Stimulated activated CD8-positive, alpha-beta memory T cell treated with anti-CD3 and anti-CD28 coated beads, Interleukin-12 subunit alpha, Interleukin-12 subunit beta, amount 100 ng/mL, for 4 hours (primary cell): ENCODE measurements at regions not wholly inside any gene's neighbourhood (a gene's known extent, or its start where the extent isn't known, plus 50 kb on each side); places are given as distances from the start of the nearest gene placed in this dataset.

ENCODE experiments used
- DNase-seq: peaks from one replicate; pipeline ENCODE4 v3.0.0-alpha.2; 2020; ENCODE audit warnings: low read depth

DNA sequence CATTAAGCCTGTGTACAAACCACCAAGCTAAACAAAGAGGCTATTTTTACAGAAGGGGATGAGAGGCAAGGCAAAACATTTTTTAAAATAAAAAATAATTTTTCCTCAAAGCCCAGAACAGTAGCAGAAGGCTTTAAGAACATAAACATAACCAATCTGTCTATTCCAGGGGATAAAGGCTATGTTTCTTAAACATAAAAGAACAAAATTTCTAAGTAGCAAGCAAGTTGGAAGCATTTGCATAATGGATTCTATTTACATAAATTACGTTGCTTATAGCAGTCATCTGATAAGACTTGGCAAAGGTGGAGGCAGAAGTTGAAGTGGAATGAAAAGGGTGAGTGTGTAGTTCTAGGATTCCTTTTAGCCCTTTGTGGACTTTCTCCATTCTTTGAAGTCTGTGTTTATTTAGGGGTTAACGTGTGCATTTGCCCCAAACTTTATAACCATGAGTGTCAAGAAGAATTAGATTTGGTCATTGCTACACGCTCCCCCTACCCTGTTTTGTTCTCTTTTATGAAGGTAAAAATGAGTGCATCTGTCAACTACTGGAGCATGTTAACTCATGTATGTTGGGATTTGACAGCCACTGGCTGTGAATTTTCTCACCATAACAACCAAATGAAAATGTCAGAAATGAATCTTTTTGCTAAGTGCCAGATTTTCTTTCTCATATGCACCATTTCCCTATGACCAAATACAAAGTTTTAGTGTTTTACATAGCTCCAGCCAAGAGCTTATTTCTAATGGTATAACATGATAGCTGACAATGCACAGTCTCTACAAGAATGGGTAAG lies 378.4 kb upstream of the IGFBP7 start:
- DNase-seq: no peak

DNA sequence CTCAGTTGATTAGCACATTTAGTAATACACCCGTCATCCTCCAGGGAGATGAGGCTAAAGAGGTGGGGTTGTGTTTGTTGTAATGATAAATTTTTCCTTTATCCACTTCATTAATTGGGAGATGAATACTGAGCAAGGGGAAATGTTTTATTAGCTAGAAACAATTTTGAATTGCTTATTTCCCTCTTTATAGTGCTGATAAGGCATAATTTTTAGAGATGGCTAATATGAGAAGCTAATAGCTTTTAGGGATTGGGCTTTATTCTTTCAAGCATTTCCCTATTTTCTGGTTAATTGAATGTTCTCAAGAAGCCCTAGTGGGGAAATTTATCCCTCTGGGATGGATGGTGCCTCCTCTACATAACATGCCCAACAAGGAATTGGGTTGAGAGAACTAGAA lies 365.2 kb upstream of the IGFBP7 start:
- DNase-seq: no peak

DNA sequence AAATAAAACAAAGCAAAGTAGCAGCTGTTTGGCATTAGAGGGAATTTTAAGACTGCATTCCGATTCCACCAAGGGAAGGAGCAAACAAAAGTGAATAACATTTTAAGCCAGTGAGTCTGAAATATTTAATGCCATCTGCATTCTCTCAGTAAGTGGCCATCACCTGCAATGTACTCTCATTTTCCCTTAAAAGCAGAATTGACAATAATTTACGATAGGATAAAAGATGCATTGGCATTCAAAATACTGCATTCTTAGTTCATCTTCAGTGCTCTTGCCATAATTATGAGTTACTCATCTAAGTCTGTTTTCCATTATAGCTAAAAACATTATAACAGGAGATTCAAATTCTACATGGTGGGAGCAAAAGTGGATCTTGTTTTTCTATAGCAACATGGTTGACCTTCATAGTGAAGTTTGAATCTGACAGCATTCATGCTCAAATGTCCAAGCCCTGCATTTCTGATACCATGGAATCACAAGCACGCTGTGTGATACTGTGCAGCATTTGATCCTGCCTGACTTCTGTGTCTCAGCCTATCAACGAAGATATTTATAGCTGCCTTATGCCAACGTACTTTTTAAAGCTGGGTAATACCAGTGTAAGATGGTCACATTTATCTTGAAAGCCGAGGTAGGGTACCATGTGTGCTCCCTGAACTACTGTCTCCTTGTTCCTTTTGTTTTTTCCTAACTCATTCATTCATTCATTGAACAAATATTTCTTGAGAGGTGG lies 355.3 kb upstream of the IGFBP7 start:
- no peak for DNase-seq

DNA sequence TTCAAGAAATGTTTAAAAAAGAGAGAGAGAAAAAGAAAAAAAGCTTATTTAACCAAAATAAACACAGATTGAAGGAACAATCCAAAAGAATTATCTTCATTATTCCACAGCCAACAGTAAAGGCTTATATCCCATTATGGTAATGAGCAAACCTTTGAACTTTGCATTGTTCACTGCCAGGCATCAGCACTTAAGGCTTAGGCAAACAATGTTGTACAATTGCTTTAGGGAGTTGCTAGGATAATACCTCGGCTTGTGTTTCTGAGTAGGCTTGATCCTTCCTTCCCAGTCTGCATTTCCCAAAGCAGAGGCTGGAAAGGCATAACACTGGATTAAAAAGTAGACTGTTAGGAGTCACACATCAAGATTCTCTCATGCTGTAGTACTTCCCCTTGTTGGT lies 352.7 kb upstream of the IGFBP7 start:
- DNase-seq: no peak

DNA sequence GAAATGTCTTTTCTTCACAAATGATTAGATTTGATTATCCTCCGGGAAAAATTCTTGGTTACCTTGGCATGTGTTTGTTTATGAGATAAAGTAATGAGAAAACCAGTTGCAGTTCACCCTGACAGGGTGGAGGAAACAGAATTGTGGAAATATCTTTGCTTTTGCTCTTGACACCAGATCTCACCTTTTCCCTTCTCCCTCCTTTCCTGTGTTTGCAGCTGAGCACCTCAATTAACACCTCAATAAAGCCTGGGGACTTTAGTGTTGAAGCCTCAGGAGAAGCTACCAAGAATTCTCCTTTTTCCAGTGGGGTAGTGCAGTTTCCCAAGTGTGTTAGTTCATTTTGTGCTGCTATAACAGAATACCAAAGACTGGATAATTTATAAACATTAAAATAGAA lies 350.8 kb upstream of the IGFBP7 start:
- no peak for DNase-seq

DNA sequence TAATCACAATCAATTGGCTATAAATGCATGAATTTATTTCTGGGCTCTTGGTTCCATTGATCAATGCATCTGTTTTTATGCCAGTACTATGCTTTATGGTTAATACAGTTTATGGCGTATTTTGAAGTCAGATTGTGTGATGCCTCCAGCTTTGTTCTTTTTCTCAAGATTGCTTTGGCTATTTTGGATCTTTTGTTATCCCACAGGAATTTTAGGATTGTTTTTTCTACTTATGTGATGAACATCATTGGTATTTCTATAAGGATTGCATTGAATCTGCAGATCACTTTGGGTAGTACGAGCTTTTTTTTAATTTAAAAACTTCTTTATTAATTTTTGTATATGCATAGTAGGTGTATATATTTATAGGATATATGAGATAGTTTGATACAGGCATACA lies 338.7 kb upstream of the IGFBP7 start:
- DNase-seq: no peak

DNA sequence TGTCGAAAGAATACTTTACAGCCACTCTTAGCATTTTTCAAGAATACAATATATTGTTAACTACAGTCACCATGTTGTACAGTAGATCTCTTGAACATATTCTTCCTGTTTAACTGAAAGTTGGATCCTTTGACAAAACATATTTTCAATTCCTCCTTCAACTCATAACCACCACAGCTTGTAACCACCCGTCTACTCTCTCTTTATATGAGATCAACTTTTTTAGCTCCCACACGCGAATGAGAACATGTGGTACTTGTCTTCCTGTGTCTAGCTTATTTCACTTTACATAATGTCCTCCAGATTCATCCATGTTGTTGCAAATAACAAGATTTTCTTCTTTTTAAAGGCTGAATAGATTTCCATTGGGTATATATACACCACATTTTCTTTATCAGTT lies 338.3 kb upstream of the IGFBP7 start:
- no peak for DNase-seq

DNA sequence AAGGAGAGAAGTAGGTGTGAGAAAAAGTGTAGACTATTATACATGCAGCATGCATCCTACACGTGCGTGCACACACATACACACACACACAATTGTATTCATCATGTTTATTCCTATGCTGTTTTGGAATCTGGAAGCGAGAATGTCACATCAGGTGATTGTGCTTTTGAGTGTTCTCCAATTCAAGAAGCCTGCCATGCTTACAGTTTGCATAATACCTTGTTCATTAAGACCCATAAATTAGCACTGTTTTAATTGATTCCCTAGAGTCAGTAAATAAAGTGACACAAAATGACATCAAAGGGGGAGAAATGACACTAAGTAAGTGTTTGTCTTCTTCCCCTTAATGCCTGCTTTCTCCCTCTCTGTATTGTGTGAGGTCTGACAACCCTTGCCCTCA lies 336.1 kb upstream of the IGFBP7 start:
- no peak for DNase-seq

DNA sequence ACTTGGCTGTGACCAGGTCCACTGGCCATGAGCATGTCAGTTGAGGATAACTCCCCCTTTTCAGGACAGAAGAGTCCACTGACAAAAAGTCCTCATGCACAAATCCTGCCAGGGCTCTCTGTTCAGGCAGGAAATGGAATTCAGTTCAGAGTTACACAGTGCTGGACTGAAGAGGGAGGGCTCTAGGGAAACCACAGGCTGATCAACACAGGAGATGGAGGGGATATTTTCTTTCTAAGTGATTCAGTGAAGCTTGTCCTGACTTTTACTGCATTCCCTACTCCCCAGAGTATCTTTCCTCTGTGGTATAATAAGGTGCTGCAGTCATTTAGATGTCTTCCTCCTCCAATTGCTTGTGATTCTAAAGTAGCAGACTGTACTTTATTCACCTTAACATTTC lies 335.5 kb upstream of the IGFBP7 start:
- no peak for DNase-seq

DNA sequence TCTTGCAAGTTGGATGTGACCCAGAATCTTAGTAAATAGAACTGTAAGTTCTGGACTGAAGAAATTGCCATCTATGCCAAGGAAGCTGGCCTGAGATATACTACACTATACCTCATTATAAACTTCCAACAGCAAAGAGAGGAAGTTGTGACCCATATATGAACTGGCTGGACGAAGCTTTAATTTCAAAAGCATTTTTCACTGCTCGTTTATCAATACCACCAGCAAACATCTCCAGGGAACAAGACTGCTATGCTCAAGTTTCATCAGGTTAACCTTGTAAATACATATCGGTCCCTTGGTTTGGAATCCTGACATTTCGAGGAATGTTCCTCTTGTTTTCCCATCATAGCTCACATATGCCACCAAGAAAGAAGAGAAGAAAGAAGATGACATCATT lies 334.5 kb upstream of the IGFBP7 start:
- DNase-seq: no peak

DNA sequence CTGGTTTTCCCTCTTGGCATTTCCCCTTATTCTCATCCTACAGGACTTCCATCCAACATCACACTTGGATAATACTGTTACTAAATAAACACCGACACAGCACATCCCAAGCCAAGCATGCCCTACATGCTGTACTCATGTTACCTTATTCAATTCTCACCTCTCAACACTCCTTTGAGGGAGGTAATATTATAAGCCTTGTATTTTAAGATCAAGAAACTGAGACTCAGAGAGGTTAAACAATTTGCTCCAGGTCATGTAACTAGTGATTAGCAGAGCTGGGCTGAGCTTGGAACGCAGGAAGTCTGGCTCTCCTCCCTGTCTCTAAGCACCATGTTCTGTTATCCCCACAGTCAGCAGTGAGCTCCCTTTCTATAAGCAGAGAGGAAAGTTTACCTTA lies 333.6 kb upstream of the IGFBP7 start:
- DNase-seq: no peak

DNA sequence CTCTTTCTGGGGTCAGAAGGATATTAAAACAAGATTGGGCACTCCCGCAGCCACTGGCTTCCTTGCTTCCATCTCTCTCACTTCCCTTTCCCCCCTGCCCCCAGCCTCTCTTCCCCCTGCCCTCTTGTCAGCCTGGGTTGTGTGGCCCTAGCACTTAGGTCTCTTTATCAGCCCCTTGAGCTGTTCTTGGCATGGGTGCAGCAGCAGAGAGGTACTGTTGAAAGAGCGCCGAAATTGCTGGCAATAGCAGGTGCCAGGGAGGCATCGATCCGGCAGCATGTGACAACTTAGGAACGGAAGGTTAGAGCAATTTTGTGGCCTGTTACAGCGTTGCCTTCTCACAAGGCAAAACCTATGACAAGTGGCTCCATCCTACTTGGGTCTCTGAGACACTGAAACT lies 333.1 kb upstream of the IGFBP7 start:
- DNase-seq: no peak

DNA sequence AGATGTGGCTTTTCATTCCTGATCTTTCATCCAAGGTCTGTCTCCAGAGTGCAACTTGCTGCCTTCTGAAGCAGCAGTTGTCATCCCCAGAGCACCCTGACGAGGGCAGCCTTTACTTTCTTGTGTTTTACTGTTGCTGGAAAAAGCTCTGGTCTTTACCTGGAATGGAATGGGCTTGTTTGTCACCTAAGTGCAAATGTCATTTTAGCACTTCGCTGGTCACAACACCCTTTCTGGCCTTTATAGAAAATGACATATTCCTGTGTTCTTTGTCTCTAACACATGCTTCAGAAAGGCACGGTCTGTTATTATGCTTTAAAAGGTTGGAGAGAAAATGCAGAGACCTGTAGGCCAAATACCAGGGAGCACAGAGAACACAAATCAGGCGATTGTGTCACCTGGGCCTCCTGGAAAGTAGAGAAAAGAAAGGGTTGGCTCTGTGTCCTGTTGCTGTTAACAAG lies 332.7 kb upstream of the IGFBP7 start:
- no peak for DNase-seq

DNA sequence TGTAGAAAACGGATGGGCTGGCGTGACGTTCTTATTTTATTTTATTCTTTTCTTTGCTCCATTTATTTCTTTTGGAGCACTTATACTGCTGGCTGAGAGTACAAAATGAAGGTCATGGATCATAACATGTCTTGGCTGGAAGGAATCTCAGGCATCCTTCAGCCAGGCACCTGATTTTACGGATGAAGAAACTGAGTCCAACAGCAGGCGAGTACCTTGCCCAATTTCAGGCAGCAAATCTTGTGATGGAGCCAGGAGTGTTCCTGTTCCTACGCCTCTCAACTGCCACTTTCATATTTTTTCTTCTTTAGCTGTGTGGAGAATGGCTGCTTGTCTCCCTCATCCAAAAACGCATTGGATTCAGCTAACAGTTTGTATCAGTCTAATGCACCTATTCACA lies 332.1 kb upstream of the IGFBP7 start:
- DNase-seq: no peak

DNA sequence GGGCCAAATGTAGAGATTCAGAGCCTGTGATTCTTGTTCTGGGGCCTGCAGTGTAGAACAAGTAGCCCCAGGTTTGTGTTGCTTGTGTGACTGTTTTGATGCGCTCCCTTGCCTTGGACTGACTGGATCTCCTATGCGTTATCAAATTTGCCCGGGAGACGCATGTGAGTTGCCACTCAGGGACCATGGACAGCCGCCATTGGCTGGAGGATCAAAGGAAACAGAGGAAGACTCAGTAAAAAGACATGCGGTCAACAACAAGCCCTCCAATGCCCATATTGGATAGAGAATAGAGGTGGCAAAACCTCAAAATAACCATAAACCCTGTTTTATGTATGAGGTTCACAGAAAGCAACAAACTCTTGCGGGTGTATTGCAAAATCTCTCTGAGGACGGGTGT lies 327.5 kb upstream of the IGFBP7 start:
- DNase-seq: no peak

DNA sequence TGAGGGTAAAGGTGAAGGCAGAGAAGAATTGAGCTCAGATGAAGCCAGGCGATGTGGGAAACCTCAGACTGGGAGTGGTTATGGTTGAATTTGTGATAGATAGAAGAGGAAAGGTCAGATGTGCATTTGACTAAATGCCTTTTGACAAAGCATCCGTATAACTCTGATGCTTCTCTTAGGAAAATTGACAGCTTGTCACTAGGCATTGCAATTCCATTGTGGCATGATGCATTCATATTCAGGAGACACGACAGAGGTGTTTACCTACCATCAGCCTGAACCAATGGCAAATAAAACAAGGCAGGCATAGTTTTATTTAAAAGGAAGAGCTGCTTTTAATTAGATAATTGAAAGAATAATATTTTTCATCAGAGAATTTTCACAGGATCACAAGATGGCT lies 325.1 kb upstream of the IGFBP7 start:
- DNase-seq: no peak

DNA sequence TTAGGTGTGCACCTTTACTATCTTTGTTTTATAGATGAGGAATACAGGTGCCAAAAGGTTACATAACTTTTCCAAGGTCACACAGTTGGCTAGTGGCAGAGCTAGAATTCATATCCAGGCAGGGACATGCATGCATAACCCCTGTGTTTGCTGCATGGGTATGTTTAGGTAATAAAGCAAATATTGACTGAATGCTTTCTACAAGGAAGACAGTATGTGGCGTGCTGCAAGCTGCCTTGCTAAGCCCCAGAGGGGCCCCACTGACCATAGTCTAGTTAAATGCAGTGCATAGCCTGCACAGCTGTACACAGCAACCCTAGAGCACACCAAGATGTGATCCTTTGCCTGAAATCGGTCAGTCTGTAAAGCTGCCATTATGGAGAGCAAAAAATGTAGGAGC lies 320.5 kb upstream of the IGFBP7 start:
- no peak for DNase-seq

DNA sequence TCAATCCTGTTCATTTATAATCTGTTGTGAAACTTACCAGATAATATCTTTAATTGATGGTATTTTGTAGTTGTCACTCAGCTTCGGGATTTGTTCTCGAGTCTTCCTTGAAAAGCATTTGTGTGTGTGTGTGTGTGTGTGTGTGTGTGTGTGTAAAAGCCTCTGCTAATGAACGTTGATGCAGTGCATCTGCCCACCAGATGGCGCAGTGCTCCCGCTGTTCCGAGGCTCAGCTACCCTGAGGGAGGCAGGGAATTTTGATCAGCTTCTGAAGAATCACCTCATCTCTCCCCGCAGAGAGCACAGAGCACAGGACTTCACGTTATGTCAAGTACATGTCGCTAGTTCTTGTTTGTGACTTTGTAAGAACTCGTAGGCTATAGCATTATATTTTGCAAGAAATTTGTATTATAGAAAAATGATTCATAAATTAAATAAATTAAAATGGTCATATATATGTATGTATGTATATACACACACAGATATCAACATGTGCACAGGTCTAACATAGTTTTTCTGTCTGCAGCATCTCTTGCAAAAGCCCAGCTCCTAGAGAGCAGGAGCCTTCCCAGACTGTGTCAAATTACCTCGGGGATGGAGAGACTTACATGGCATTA lies 316.7 kb upstream of the IGFBP7 start:
- no peak for DNase-seq

DNA sequence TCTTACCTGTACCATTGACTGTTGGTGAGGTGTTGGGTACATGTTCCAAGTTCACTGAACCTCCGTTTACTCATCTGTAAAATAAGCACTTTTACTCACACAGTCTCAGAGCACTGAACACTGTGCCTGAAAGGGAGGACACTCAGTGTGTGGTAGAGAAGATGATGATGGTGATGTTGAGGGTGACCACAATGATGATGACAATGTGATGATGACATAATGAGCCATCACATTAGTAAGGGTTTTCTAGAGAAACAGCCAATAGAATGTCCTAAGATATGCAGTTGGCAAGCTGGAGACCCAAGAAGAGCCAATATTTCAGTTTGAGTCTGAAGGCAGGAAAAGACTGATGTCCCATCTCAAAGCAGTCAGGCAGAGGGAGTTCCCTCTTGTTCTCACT lies 315.4 kb upstream of the IGFBP7 start:
- no peak for DNase-seq

DNA sequence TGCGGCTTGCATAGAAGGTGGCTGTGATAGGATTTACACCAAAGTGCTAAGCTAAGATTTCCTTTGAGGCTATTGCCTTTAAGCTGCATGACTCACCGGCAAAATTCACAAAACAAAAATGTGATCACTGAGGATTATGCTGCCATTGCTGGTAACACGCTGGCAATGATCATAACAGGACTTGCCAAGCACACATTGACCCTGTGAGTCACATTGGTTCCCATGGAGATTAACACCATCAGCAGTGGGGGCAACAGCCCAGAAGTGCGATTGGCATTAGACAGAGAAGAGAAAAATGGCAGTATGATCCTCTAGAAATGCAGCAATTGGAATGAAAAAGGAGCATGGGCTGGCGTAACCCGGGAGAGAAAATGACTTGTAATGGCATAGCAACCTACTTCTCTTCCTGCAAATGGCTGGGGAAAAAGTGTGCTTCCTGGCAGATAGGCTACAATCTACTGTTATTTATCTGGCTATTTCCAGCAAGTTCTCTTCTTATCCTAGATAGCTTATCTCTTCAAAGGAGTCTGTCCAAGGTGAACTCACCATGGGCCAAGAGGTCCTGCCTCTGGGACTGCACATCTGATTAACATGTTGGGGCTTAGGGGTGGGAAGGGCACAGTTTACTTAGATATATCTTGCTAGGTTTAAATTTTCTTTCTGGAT lies 314.2 kb upstream of the IGFBP7 start:
- DNase-seq: no peak

DNA sequence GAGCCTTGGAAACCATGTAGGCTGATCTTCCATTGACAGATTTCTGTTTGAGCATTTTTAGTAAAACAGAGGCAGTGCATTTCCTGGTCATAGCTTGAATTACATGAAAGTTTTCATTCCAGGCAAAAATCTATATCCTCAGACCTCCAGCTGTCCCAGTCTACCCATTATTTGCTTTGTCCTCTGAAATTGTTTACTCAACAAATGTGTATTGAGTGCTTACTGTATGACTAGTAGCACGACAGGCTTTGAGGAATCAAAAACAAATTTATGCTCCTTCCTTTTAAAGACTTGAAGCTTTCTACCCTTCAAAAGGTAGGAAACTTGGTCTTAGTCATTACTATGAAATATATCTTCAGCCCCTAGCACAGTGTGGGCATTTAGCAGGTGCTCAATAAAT lies 307.9 kb upstream of the IGFBP7 start:
- DNase-seq: no peak

DNA sequence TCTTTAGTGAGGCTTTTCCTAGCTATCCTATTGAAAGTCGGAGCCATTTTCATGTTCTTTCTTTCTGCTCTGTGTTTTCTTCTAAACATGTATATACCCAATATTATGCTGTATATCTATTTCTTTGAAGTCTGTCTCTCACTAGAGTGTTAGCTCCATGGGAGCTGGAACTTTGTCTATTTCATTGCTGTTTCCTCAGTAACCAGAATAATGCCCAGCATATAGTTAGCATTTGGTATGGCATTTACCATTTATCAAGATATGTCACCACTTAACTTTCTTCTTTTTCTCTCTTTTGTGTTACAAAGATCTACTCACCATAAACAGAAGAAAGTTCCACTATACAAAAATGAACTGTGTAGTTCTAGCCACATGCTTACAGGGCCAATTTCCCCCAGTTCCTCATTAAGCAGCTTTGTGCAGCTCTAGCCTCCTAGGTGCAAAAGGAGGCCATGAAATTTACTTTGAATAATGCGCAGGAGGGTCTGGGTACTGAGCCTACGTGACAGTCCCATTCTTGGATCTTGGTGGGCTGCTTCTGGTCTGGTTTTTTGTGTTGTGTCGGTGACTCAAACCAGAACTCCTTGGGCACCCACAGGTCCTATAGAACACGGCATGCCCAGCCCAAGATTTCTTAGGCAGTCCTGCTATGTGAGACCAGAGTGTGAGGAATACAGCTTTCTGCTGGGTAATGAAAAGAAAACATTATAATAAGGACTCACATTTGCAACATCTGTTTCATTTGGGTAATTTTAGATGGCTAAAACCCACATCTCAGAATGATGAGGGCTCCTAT lies 302.3 kb upstream of the IGFBP7 start:
- DNase-seq: no peak
